Common myeloid progenitor, CD34-positive (primary cell): ENCODE measurements at regions not wholly inside any gene's neighbourhood (a gene's known extent, or its start where the extent isn't known, plus 50 kb on each side); places are given as distances from the start of the nearest gene placed in this dataset.

Source experiments
- CTCF ChIA-PET: fragments of 350-600 bp; sonication (Branson Sonifier 250); formaldehyde crosslinking; loops from one replicate; lab custom pipeline; 2021; ENCODE audit warnings: antibody characterized with exemption; lab: Charles Lee
- POLR2A ChIA-PET: fragments of 350-600 bp; sonication (Branson Sonifier 250); formaldehyde crosslinking; loops from one replicate; lab custom pipeline; 2021; ENCODE audit warnings: antibody characterized with exemption; lab: Charles Lee
- DNase-seq, 3 donors: peaks; one replicate each; pipeline versions ENCODE4 v3.0.0 to v3.0.0-alpha.2; 2013
- H3K27ac ChIP-seq, 2 experiments: 1 replicate in 1 of 2; 2 replicates in 1 of 2; pipeline ENCODE4 v1.7.0; 2013; ENCODE audit warnings: inconsistent platforms in 2 of 2, low read length in 2 of 2, mild to moderate bottlenecking in 2 of 2, low read depth in 1 of 2, moderate library complexity in 1 of 2; ENCODE audit not compliant: severe bottlenecking in 2 of 2, insufficient read depth in 1 of 2, poor library complexity in 1 of 2
- H3K27me3 ChIP-seq, 5 experiments: replicated peaks in 2 of 5; 1 replicate in 3 of 5; 2 replicates in 2 of 5; pipeline versions ENCODE4 v1.6.1 to v1.7.0; 2013; ENCODE audit warnings: low read length in 4 of 5, mild to moderate bottlenecking in 2 of 5, moderate library complexity in 2 of 5, inconsistent platforms in 1 of 5; ENCODE audit not compliant: insufficient read depth in 5 of 5, control insufficient read depth in 4 of 5
- H3K36me3 ChIP-seq, 4 experiments: 1 replicate in 2 of 4; 2 replicates in 2 of 4; pipeline versions ENCODE4 v1.6.1 to v1.7.0; 2013; ENCODE audit warnings: low read length in 3 of 4, control low read depth in 1 of 4, mild to moderate bottlenecking in 1 of 4; ENCODE audit not compliant: control insufficient read depth in 4 of 4, insufficient read depth in 4 of 4
- H3K4me1 ChIP-seq, 4 experiments: 1 replicate in 3 of 4; 2 replicates in 1 of 4; pipeline versions ENCODE4 v1.6.1 to v1.7.1; 2013; ENCODE audit warnings: low read length in 3 of 4, mild to moderate bottlenecking in 3 of 4, control low read depth in 1 of 4, inconsistent platforms in 1 of 4, moderate library complexity in 1 of 4; ENCODE audit not compliant: control insufficient read depth in 4 of 4, insufficient read depth in 4 of 4; ENCODE audit errors: control extremely low read depth in 1 of 4
- H3K4me3 ChIP-seq, 7 experiments: 1 replicate in 4 of 7; 2 replicates in 3 of 7; pipeline versions ENCODE4 v1.5.1 to v1.7.0; 2013; ENCODE audit warnings: mild to moderate bottlenecking in 7 of 7, low read length in 6 of 7, moderate library complexity in 6 of 7, inconsistent platforms in 2 of 7, low read depth in 2 of 7, control low read depth in 1 of 7; ENCODE audit not compliant: insufficient read depth in 4 of 7, control insufficient read depth in 1 of 7; ENCODE audit errors: extremely low read depth in 1 of 7
- H3K9me3 ChIP-seq, 5 experiments: 1 replicate in 4 of 5; 2 replicates in 1 of 5; pipeline versions ENCODE4 v1.6.1 to v1.7.1; 2013; ENCODE audit warnings: low read length in 4 of 5, mild to moderate bottlenecking in 2 of 5, inconsistent platforms in 1 of 5, low read depth in 1 of 5, moderate library complexity in 1 of 5; ENCODE audit not compliant: control insufficient read depth in 4 of 5, insufficient read depth in 2 of 5; ENCODE audit errors: control extremely low read depth in 1 of 5
- WGBS: methylation state at CpG from one replicate; pipeline ENCODE4 v1.1.5; 2013; ENCODE audit not compliant: insufficient coverage; 5-methylcytosine and 5-hydroxymethylcytosine counted together

DNA sequence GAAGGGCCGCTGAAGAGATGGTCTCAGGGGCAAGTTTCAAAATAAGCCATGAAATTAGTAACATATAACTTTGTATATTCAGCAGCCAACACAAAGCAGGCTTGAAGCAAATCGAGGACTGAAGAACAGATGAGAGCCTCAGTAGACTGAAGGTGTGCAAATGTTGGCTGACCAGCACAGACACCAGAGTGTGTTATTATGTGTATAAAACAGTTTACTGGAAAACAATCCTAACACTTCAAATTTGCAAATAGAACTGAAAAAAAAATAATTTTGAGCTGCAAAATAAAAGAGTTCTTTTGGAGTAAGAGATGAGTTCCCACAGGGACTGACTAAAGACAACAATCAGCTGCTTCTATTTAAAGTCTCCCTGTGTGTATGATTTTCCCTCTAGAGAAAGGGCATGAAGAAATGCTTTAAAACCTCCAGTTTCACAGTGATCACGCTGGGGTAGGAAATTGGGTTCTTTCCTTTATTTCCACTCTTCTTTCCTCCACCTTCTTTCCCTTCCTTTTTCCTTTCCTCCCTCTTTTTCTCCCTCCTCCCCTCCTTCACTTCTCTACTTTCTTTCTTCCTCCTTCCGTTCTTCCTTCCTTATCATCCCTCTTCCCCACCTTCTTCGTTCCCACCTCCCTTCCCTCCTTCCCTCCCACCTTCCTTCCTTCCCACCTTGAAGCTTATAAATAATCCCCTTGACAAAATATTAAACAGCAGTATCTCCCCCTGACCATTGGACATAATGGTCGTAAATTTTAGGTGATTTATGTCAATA is 383.9 kb upstream of the DCN start:
- Histone ChIP-seq H3K27ac (no peak overlapping the region), H3K4me3 (no peak overlapping the region), H3K9me3 (no peaks in the 10 kb centered on the region), H3K27me3 (no peaks in the 10 kb centered on the region), H3K4me1 (no peaks in the 10 kb centered on the region), H3K36me3 (no peaks in the 10 kb centered on the region)
- CTCF ChIA-PET, result interaction anchor here (0.6 kb wide), 1 partner anchor 44 kb away, joined by 4 read pairs; no protein-coding TSS in a partner anchor
- POLR2A ChIA-PET, result no interaction called here
- WGBS, result 95% methylated on average over 3 of the region's 6 CpGs
- no peak for DNase-seq

DNA sequence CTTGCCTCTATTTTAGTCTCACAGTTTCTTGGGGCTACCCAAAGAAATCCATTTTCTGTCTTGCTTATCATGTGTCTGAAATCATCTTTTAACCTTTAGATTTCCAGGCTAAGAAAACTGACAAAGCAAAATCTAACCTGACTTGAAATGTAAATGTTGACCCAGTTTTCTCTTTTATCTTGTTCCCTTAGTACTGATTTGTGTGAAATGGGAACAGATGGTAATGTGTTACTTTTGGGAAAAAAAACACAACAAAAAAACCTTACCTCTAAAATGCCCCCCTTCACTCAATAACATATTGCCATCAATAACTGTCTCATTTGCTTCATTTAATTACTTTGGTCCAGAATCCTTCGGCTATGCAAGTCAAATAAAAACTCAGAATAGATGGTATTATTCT is 383.2 kb upstream of the DCN start:
- no CpG with 5 or more reads among the region's 1 CpG for WGBS
- H3K4me3 ChIP-seq, result no peak overlapping the region
- no peaks in the 10 kb centered on the region for H3K9me3 ChIP-seq
- no peaks in the 10 kb centered on the region for H3K36me3 ChIP-seq
- no peak for DNase-seq
- no peaks in the 10 kb centered on the region for H3K4me1 ChIP-seq
- ChIA-PET POLR2A (no interaction called here), CTCF (no interaction called here)
- H3K27ac ChIP-seq, result no peak overlapping the region
- no peaks in the 10 kb centered on the region for H3K27me3 ChIP-seq

DNA sequence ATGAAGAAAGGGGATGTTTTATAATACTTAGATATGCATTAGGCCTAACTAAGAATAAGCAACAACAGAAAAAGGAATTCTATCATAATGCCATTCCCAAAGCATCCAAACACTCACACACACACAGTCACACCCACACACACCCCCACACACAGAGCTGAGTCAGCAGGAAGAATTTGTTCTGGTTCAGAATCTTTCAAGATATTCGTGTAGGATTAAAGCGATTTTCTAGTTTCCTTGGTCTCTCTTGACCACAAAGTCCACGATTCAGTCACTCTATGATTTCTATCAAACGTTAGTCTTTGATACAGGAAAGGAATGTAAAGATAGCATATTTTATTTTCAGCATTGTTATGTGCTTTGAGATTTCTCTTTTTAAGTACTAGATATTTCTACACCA is 382.6 kb upstream of the DCN start:
- CTCF ChIA-PET, result no interaction called here

DNA sequence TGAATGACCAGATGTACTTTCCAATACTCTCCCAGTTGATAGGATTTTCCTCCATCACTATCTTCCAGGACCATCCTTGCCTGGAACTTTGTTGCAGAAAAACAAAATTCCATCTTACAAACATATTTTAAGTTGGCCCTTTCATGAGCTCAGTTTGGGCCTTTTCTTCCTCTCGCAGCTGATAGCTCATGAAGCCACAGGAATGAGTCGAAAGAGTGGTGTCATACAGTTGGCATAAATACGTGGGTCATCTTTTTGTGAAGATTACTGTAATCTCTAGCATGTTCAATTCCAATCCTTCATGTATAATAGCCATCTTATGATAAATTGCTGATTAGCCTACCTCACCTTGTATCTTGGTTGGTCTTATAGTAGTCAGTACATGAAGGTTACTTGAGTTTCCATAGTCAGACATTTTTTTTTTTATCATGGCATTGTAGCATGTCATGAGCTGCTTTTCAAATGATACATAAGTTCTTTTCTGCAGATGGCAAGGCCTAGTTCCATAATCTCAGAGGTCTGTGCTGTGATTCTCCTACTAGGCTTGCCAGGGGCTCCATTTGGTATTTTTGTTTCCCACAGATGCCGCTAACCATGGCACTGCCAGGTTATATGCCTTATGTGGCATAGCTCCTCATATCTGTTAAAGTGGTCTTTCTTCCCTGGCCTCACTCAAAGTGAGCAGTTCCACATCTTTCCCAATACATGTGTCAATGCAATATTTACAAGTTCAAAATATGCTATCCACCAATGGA is 380.6 kb upstream of the DCN start:
- ChIA-PET POLR2A (no interaction called here), CTCF (interaction anchor here (1.3 kb wide), 1 partner anchor 10 kb away, joined by 5 read pairs; no protein-coding TSS in a partner anchor)
- Histone ChIP-seq H3K4me1 (no peaks in the 10 kb centered on the region), H3K9me3 (no peaks in the 10 kb centered on the region), H3K27ac (no peak overlapping the region), H3K36me3 (no peaks in the 10 kb centered on the region), H3K4me3 (no peak overlapping the region), H3K27me3 (no peaks in the 10 kb centered on the region)
- 100% methylated on average over 1 of the region's 4 CpGs for WGBS
- DNase-seq, result no peak

More for the DNA sequence above, 382.6 kb upstream of the DCN start:
- Histone ChIP-seq H3K9me3 (no peaks in the 10 kb centered on the region), H3K4me1 (no peaks in the 10 kb centered on the region), H3K4me3 (no peak overlapping the region), H3K27ac (no peak overlapping the region), H3K27me3 (no peaks in the 10 kb centered on the region), H3K36me3 (no peaks in the 10 kb centered on the region)
- 33% methylated on average over 1 of the region's 4 CpGs for WGBS
- DNase-seq, result no peak
- POLR2A ChIA-PET, result no interaction called here

DNA sequence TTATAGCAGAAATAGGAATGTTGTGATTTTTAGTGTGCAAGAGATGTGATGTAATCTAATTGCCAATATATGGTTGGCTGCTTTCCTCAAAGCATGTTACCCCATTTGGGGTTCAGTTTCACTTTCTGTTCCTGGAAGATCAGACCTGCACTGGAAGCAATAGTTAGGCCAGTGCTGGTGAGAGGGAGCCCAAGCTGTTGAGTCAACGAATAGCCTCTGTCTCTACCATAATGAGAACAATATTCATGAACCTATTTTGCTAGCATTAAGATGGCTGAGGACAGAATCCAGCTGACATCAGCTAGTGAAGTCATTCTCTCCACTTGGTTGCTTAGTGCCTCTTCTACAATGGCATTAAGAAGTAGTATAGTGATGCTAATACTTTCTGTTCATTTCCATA is 379.9 kb upstream of the DCN start:
- peak overlapping the region in 1 of 7 experiments; percentile 45 for H3K4me3 ChIP-seq
- CTCF ChIA-PET, result no interaction called here
- no peaks in the 10 kb centered on the region for H3K36me3 ChIP-seq
- H3K4me1 ChIP-seq, result no peaks in the 10 kb centered on the region
- peak in 2 of 3 donors; percentile 7 to 25 for DNase-seq
- H3K27ac ChIP-seq, result no peak overlapping the region
- no CpG with 5 or more reads among the region's 1 CpG for WGBS
- H3K27me3 ChIP-seq, result no peaks in the 10 kb centered on the region
- POLR2A ChIA-PET, result no interaction called here
- H3K9me3 ChIP-seq, result no peaks in the 10 kb centered on the region

DNA sequence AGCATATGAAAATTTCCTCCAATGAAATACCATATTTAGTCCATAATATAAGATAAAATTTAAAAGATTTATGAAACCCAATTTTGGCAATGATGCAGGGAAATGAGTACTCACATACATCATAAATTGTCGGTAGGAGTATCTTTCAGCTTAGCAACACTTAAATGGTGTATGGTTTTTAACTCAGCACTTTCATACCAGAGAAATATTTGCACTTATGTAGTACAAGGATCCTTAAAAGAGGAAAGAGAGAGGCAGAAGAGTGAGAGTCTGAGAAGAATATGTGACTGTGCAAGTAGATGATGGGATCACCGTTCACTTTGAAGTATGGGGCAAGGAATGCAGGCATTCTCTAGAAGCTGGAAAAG is 379.3 kb upstream of the DCN start:
- no peaks in the 10 kb centered on the region for H3K4me1 ChIP-seq
- no peaks in the 10 kb centered on the region for H3K36me3 ChIP-seq
- H3K4me3 ChIP-seq, result no peak overlapping the region
- WGBS, result 100% methylated on average over 1 of the region's 2 CpGs
- ChIA-PET CTCF (no interaction called here), POLR2A (no interaction called here)
- DNase-seq, result no peak
- H3K27ac ChIP-seq, result no peak overlapping the region
- no peaks in the 10 kb centered on the region for H3K27me3 ChIP-seq
- H3K9me3 ChIP-seq, result no peaks in the 10 kb centered on the region

DNA sequence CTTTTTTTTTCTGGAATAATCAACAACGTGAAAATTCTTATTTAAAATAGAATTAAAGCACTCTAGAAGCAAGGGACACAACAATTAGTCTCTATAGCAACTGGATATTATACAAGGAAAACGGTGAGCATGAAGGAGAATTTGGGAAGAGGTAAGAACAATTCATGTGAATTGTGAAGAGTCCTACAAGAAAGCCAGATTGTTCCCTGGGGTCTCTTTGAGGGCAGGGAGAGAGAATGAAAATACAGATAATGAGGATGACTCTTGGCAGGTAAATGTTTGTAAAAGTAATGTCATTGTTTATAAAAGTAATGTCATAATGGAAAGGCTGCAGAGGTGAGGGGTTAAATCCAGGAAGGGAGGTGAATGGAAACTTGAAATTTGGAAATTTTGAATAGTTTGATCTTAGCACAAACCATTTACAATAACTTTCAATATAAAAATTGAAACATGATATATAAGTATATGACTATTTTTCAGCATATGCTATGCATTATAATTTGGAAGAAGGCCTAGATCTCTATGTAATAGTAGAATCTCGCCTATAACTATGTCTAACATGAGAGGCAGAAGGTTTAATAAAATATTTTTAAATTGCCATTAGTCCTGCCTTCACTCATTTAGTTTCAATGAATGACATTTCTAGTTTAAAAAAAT is 378.8 kb upstream of the DCN start:
- Histone ChIP-seq H3K36me3 (no peaks in the 10 kb centered on the region), H3K9me3 (peaks cover 0 to 3% (median 0%) of the 10 kb centered on the region in 5 experiments), H3K4me1 (no peaks in the 10 kb centered on the region), H3K27me3 (no peaks in the 10 kb centered on the region), H3K4me3 (no peak overlapping the region), H3K27ac (no peak overlapping the region)
- ChIA-PET CTCF (no interaction called here), POLR2A (no interaction called here)
- DNase-seq, result no peak
- WGBS, result 100% methylated on average over 1 of the region's 3 CpGs
